ENCODE measurements at regions not wholly inside any gene's neighbourhood (a gene's known extent, or its start where the extent isn't known, plus 50 kb on each side); places are given as distances from the start of the nearest gene placed in this dataset.

DNA sequence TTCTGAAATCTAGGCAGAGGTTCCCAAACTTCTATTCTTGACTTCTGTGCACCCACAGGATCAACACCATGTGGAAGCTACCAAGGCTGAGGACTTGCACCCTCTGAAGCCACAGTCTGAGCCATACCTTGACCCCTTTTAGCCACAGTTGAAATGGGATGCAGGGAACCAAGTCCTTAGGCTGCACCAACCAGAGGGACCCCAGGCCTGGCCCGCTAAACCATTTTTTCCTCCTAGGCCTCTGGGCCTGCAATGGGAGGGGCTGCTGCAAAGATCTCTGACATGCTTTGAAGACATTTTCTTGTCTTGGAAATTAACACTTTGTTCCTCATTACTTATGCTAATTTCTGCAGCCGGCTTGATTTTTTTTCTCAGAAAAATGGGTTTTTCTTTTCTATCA, 133.9 kb upstream of the TSPAN8 start:
- Histone ChIP-seq H3K4me3 (replicated peaks in 1 of 3) (no peak overlapping the region), H3K27ac (no peak overlapping the region), H3K4me1 (no peaks in the 10 kb centered on the region), H3K9me3 (no peaks in the 10 kb centered on the region), H3K36me3 (no peaks in the 10 kb centered on the region), H3K27me3 (no peaks in the 10 kb centered on the region)
- no peak for TF ChIP-seq POLR2A (IDR thresholded peaks at IDR 0.05)
- TF ChIP-seq, protein P1, sequence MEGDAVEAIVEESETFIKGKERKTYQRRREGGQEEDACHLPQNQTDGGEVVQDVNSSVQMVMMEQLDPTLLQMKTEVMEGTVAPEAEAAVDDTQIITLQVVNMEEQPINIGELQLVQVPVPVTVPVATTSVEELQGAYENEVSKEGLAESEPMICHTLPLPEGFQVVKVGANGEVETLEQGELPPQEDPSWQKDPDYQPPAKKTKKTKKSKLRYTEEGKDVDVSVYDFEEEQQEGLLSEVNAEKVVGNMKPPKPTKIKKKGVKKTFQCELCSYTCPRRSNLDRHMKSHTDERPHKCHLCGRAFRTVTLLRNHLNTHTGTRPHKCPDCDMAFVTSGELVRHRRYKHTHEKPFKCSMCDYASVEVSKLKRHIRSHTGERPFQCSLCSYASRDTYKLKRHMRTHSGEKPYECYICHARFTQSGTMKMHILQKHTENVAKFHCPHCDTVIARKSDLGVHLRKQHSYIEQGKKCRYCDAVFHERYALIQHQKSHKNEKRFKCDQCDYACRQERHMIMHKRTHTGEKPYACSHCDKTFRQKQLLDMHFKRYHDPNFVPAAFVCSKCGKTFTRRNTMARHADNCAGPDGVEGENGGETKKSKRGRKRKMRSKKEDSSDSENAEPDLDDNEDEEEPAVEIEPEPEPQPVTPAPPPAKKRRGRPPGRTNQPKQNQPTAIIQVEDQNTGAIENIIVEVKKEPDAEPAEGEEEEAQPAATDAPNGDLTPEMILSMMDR (IDR thresholded peaks at IDR 0.05) = no peak
- WGBS, 2 donors = 97% methylated on average over 2 of the region's 2 CpGs
- intact Hi-C loops (cut with DNase I) = no loop called here
- no peak for DNase-seq

DNA sequence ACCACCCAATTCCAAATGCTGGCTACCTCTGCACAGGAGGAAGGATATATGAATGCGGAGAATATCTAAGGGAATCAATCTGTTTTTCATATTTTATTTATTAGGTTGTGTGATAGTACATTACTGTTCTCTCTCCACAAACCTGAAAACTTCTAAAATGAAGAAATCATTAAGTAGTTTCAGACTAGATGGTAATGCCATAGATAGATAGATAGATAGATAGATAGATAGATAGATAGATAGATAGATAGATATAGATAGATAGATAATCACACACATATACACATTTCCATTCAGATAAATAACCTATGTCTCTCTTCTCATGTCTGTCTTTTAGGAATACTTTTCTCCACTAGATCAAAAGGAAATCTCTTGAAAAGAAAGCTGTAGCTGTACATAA, 126.1 kb upstream of the TSPAN8 start:
- no peak overlapping the region for H3K4me3 ChIP-seq (replicated peaks in 1 of 3)
- H3K36me3 ChIP-seq = no peaks in the 10 kb centered on the region
- WGBS, 2 donors = 93 to 100% methylated on average over 1 of the region's 1 CpG
- H3K27me3 ChIP-seq = no peaks in the 10 kb centered on the region
- TF ChIP-seq POLR2A (IDR thresholded peaks at IDR 0.05) = no peak
- TF ChIP-seq, protein P1 (IDR thresholded peaks at IDR 0.05) = no peak
- no peak for DNase-seq
- no peak overlapping the region for H3K27ac ChIP-seq
- no peaks in the 10 kb centered on the region for H3K9me3 ChIP-seq
- H3K4me1 ChIP-seq = no peaks in the 10 kb centered on the region
- intact Hi-C loops (cut with DNase I) = no loop called here

DNA sequence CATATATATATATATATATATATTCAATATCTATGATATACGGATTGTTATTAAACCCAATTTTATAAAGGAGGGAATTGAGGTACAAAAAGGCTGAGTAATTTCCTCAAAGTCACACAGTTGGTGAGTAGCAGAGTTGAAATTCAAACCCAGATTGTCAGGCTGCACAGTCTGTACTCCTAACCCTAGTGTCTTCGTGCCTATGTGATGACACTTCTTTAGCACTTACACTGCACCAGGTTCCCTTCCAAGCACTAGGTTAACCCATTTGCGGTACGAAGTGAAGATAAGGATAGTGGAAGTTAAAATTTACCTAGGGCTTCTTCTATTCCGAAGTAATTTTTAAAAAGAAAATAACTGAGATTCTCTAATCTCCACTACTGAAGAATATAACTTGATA, 125.1 kb upstream of the TSPAN8 start:
- no peaks in the 10 kb centered on the region for H3K36me3 ChIP-seq
- TF ChIP-seq POLR2A (IDR thresholded peaks at IDR 0.05) = no peak
- TF ChIP-seq, protein P1 (IDR thresholded peaks at IDR 0.05) = no peak
- no peaks in the 10 kb centered on the region for H3K4me1 ChIP-seq
- no peak for DNase-seq
- 81 to 90% methylated on average over 5 of the region's 5 CpGs for WGBS, 2 donors
- H3K4me3 ChIP-seq (replicated peaks in 1 of 3) = no peak overlapping the region
- H3K27ac ChIP-seq = no peak overlapping the region
- no peaks in the 10 kb centered on the region for H3K27me3 ChIP-seq
- H3K9me3 ChIP-seq = no peaks in the 10 kb centered on the region
- intact Hi-C loops (cut with DNase I) = no loop called here

DNA sequence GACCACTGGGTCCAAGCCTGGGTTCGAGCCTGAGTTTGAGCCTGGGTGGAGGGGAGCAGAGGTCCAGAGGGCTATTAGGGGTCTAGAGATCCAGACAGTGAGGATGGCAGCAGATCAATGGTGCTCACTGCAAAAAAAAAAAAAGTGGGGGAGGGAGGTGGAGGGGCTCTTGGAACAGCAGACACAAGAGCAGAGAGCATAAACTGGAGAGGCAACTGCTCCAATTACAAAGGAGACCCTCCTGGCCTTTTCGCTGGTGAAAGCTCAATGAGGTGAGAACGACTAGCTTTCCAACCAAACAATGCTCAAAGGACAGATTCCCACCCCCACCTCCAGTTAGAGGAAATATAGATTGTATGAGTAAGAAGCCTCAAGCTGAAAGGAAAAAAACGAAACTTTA, 124.2 kb upstream of the TSPAN8 start:
- Histone ChIP-seq H3K27ac (no peak overlapping the region), H3K4me1 (no peaks in the 10 kb centered on the region), H3K9me3 (no peaks in the 10 kb centered on the region), H3K4me3 (replicated peaks in 1 of 3) (no peak overlapping the region), H3K36me3 (no peaks in the 10 kb centered on the region), H3K27me3 (no peaks in the 10 kb centered on the region)
- TF ChIP-seq POLR2A (IDR thresholded peaks at IDR 0.05) = no peak
- TF ChIP-seq, protein P1 (IDR thresholded peaks at IDR 0.05) = no peak
- 40 to 46% methylated on average over 4 of the region's 4 CpGs for WGBS, 2 donors
- intact Hi-C loops (cut with DNase I) = no loop called here
- DNase-seq = no peak

DNA sequence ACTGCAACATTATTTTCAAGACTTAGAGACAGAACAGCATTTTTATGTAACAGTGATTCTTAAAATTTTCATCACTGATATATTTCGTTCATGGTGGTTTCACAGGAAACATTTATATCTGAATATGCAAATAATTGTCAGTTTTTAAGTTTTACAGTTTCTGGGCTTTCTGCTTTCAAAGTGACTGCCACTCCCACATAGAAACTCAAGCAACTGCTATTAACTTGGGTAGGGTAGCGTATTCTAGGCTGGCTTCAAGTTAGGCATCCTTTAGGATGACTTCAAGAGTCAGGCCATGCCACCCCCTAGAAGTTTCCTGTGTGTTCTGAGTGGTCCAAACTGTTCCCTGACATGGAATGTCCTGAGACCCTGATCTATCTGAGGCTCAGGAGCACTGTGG, 123.6 kb upstream of the TSPAN8 start:
- TF ChIP-seq, protein P1 (IDR thresholded peaks at IDR 0.05) = no peak
- no peak for TF ChIP-seq POLR2A (IDR thresholded peaks at IDR 0.05)
- H3K36me3 ChIP-seq = no peaks in the 10 kb centered on the region
- H3K4me3 ChIP-seq (replicated peaks in 1 of 3) = no peak overlapping the region
- no peaks in the 10 kb centered on the region for H3K27me3 ChIP-seq
- no peak overlapping the region for H3K27ac ChIP-seq
- H3K4me1 ChIP-seq = no peaks in the 10 kb centered on the region
- 88 to 89% methylated on average over 2 of the region's 2 CpGs for WGBS, 2 donors
- intact Hi-C loops (cut with DNase I) = no loop called here
- no peaks in the 10 kb centered on the region for H3K9me3 ChIP-seq
- DNase-seq = no peak
